ENCODE measurements at regions not wholly inside any gene's neighbourhood (a gene's known extent, or its start where the extent isn't known, plus 50 kb on each side); places are given as distances from the start of the nearest gene placed in this dataset.

DNA sequence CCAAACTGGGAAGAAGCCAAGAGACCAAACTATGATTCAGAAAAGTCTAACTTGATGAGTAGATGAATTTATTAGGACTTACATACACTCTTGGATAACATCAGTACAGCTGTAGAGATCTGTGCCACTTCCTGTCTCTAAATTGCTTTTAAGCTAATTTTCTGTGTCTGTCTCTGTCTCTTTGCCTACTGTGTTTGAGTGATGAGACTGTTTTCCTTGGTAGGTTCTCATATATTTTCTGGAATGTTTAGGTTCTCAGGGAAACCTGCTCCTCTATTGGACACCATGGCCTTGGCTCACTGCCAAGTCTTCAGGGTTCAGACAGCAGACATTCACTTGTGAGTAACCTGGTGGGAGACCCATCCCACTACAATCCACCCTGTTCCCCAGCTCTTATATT lies 103.5 kb upstream of the KIF2B start:
- TF ChIP-seq, protein P1, sequence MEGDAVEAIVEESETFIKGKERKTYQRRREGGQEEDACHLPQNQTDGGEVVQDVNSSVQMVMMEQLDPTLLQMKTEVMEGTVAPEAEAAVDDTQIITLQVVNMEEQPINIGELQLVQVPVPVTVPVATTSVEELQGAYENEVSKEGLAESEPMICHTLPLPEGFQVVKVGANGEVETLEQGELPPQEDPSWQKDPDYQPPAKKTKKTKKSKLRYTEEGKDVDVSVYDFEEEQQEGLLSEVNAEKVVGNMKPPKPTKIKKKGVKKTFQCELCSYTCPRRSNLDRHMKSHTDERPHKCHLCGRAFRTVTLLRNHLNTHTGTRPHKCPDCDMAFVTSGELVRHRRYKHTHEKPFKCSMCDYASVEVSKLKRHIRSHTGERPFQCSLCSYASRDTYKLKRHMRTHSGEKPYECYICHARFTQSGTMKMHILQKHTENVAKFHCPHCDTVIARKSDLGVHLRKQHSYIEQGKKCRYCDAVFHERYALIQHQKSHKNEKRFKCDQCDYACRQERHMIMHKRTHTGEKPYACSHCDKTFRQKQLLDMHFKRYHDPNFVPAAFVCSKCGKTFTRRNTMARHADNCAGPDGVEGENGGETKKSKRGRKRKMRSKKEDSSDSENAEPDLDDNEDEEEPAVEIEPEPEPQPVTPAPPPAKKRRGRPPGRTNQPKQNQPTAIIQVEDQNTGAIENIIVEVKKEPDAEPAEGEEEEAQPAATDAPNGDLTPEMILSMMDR (IDR thresholded peaks at IDR 0.05) = no peak
- no peak for TF ChIP-seq POLR2A (IDR thresholded peaks at IDR 0.05)

All from tibial nerve (tissue), 3 donors.